HG02623 (cell line): ENCODE measurements at regions not wholly inside any gene's neighbourhood (a gene's known extent, or its start where the extent isn't known, plus 50 kb on each side); places are given as distances from the start of the nearest gene placed in this dataset.

Source experiments
- ATAC-seq: cut with Tn5 transposase; IDR thresholded peaks from one replicate; pipeline ENCODE4 v1.9.1; 2021; ENCODE audit warnings: moderate library complexity; ENCODE audit not compliant: unreplicated experiment

DNA sequence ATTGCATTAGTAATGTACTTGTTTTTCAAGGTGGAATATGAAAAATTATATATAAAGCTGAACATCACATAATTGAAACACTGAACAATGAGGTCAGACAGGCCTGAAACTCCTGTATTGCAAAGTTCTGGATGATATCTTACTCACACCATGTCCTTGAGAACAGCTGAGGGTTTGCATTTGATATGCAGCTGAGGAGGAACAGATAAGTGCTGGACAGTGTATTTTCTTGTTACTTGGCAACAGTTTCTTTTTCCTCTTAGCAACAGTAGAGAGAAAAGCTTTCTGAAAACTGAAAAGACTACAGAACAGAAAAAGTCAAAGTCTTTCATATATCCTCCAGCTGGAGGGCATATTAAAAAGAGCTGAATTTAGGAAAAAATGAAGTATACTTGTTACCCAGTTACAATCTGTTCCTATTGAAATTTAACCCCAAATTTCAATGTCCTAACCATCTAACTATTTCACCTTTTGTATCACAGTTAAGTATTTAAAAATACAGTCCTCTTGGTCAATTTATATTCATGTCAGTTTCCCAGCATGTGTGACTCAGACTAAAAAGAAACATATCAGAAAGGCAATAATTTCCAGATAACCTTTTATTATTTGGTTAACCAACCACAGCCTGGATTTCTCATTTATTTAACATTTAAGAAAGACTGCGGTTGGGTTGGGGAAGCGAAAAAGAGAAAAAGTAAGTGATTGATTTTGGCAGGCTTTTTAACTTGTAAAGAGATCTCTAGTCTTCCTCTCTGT lies 733.0 kb upstream of the DPPA4 start:
- ATAC-seq, result no peak

DNA sequence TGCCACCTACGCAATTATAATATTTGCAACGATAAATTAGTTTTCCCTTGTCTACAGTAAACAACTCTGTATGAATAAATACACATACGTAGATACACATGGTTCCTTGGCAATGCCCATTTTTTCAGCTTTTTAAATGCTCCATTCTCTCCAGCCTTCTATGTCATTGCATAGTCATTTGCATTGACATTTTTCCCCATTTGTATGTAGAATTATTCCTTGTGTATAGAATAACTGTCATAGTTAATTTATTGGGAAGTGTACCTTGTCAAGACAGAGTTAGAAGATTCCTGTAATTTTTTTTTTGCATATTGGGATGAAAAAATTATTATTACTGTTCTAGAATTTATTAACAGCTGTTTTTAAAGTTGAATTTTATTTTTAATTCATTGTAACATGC lies 736.7 kb upstream of the DPPA4 start:
- ATAC-seq, result no peak

DNA sequence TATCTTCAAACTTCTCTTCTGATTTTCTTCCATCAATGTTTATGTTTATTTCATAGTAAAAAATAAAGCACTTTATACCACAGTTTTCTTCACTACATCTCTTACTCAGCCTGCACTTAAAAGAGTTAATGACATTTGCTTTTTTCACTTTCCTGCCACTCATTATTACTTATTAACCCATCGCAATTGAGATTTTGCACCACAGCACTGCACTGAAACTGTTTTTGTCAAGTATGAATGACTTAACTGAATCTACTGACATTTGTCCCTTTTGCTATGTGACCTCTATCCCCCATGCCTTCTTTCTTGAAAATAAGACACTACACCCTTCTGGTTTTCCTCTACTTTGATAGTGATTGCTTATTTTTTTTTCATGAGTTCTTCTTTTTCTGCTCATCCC lies 739.7 kb upstream of the DPPA4 start:
- ATAC-seq, result no peak

DNA sequence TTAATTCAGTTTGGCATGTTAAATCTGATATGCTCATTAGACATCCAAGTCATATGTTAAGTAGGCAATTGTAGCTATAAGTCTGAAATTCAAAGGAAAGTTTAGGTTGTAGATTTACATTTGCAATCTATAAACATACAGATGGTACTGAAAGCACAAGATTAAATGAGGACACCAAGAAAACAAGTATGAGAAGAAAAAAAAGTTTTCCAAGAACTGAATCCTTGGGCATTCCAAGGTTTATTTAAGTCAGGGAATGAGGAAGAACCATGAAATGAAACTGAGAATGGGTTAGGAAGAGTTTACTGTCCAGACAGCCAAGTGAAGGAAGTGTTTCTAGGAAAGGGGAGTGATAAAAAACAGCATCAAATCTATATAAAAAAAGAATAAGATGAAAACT lies 756.1 kb upstream of the DPPA4 start:
- no peak for ATAC-seq

DNA sequence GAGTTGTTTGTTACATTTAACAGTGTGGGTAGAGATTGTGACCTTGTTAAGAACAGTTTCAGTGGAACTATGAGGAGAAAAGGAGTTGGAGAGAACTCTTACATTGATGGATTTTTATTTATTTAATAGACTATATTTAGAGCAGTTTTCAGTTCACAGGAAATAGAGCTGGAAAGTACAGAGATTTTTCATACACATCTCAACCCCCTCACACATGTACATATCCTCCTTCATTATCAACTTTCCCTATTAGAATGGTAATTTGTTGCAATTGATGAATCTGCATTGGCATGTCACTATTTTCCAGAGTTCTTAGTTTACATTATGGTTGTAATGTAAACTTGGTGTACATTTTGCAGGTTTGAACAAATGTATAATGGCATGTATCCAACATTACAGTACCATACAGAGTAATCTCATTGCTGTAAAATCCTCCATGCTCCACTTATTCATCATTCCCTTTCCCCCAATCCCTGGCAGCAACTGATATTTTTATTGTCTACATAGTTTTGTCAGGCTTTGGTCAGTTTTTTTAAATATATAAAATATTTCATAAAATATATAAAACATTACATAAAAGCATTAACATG lies 756.6 kb upstream of the DPPA4 start:
- no peak for ATAC-seq

DNA sequence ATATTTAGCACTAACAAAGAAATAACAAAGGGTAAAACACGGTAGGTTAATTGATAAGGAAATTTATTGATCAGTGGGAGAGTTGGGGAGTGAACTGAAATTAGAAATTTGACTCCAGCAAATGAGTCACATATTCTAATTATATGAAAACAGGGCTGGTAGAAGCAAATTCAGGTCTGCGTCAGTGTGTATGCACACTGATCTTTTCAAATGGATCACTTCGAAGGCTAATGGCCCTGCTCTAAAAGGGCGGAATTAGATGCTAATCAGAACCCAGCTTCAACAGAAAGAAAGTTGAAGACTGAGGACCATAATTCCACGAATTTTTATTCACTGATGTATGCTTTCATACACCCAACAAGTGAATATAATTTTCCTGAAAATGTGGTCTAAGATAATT lies 762.4 kb upstream of the DPPA4 start:
- no peak for ATAC-seq

DNA sequence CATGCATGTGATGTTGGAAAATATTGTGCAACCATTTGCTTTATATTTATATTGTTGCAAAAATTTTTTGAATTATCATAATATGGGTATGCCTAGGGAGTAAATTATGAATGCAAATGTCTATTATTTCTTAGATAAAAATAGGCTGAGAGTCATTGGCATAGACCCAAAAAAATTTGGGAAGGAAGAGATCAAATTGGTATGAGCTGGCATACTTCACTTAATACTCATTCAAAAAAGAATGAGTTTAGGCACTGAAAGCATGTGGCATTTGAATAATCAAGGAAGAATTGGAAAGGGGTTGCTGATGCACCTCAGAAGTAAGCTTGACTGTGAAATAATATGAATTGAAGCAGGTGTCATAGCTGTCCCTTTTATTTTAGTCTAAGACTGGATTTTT lies 764.0 kb upstream of the DPPA4 start:
- ATAC-seq, result no peak

DNA sequence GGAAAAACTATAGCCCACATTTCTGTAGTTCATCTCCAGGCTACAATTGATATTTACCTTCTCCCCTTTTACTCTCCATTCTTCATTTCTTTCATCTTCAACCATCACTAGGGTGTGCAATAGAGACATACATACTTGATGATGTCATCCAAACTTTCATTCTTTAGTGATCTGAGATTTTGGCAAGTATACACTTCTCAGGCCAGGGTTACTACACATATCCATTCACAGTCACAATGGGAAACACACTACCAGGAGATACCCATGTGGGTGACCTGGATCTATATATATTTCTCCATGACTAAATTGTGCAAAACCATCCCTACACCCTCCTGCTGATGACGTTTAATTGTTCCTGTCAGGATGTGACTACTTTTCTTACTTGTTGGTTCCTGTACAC lies 769.5 kb upstream of the DPPA4 start:
- no peak for ATAC-seq

DNA sequence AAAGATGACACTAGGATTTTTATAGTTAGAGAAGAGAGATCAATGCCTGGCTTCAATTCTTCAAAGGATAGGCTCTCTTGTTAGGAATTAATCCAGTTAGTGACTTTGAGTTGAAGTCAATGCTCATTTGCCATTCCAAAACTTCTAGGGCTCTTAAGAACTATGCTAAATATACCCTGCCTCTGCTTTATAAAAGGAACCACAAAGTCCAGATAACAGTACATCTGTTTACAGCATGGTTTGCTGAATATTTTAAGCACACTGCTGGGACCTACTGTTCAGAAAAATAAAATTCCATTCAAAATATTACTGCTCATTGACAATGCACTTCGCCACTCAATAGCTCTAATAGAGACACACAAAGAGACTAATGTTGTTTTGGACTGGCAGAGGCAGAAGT lies 786.6 kb upstream of the DPPA4 start:
- ATAC-seq, result no peak

DNA sequence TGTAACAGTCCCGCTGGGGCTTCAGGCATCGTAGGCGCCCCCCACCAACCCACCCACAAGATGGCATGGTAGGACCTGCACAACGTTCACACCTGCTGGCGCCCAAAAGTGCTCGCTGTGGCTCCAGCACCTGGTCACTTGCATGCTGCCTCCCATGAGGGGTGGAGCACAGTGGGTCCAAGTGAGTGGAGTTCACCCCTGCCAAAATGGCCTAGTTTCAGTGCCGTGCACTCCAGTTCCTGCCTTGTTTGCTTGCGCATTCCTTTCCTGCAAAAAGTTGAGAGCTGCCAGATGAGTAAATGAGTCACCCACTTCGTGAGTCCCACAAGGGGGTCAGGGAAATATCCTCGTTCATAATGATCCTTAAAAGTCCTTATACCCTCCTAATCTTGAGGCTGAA lies 788.7 kb upstream of the DPPA4 start:
- no peak for ATAC-seq

DNA sequence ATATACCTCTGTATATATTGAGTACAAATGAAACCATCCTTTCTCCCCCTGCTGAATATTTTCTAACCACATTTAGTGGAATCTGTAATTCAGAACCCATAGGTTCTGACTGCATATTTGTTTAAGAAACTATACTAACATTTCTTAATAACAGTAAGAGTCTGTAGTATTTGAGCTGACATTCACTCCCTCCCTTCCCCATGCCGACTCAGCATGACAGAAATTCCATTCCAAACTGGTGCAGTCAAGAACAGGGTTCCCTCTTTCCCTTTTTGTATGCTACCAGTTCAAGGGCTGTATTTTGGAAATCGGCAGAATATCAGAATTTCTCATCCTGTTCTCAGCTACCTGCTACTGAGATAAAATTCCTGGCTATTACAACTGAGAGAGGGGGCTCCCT lies 796.6 kb upstream of the DPPA4 start:
- ATAC-seq, result no peak

DNA sequence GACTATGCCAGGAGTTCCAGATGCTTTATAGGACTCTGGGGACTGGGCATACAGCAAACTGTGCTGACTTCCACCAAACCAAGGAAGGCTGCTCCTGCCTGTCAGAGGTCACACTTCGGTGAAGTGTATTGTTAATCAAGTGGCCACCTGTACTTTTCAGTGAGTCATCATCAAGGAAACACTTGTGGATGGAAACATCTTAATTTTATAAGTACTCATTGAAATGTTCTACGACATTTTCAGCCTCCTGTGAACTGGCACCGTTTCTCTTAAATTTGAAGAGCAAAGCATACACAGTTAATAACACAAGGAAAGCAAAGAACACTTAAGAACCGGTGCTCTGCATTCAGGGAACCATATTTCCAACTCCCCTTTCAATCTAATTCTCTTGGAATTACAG lies 801.7 kb upstream of the DPPA4 start:
- no peak for ATAC-seq

DNA sequence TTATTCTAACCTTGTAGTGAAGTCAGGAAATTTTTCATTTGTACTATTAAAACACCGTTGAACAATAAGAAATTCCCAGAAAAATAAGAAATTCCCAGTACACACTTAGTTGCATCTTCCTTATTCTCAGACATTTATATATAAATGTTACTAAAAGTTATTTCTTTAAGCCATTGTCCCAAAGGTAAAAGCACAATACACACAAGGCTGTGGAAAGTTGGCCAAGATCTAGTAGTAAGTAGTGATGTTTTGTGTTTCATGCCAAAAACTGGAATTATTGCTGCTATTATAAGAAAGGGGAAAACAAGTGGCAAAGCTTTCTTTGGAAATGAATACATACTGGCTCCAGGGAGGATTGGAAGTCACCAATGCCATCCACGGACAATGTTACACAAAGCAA lies 802.5 kb upstream of the DPPA4 start:
- no peak for ATAC-seq

DNA sequence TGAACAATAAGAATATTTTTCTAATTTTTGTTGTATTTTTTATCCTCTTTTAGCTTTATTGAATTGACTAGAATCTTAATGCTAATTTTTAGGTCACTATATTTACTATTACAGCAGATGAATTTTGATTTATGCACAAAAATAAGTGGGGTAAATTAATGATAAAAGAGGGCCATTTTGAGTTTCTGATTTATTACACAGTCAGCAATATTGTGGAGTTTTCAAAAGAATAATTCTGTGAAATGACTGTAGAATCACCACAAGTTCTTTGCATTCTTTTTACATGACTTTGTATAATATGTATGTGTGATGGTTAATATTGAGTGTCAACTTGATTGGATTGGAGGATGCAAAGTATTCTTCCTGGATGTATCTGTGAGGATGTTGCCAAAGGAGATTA lies 812.4 kb upstream of the DPPA4 start:
- no peak for ATAC-seq

DNA sequence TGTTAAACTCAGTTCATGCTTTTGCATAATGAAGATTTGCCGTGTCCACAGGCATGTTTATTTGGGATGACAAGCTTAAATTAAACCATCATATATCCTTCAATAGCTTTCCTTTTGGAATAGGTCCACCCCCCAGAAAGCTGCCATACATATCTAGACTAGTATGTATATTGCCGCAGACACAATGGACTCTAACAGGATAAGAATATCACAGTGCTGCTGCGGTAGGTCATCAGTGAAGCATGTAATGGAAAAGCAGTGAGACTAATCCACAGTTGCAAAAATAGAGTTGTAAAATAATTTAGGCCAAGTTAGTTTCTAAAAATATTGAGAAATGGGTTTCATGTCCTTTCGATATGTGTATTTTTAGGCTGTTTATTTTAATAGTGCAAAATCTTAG lies 819.9 kb upstream of the DPPA4 start:
- no peak for ATAC-seq

DNA sequence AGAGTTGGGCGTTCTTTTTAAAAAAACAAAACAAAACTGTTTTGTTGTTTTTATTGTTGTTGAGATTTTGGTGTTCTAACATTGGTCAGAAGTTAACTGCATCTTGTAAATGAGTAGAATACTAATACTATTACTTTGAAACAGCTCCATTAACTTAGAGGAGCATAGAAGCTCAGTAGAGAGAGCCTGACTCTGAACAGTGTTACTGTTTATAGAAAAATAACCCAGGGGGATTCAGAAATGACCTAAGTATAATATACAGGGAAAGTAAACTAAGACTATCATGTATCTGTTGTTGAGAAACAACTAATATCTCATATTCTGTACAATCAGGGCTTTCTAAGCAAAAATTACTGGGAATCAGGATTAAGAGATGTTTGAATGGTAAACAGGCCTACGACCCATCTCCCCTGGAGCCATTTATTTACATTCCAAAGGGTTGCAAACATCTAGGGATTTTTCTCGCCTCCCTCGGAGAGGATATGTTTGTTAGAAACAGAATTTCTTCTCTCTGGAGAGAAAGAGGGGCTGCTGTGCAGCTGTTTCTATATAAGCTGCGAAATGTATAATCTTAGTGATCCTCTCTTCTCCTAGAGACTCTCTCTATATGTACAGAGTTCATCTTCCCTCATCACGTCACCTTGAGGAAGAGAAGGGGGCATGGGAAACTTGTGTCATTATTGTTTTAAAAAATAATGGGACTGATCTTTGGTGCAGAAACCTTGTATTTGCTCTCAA lies 827.5 kb upstream of the DPPA4 start:
- ATAC-seq, result no peak

DNA sequence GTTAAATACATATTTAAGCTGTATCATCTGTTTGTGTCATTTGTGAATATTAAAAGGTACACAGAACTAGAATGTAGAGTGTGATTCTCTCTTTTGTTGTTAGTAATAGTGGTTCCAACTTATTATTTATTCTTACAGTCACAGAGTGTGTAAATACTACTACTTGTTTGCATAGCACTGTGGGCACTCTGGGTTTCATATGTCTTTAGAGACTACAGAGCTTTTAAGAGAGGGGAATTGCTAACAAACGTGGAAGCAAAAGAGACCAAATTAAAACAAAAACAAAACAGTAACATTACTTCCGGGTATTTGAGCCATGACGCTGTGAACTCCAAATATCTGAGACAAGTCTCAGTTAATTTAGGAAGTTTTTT lies 828.0 kb upstream of the DPPA4 start:
- no peak for ATAC-seq

DNA sequence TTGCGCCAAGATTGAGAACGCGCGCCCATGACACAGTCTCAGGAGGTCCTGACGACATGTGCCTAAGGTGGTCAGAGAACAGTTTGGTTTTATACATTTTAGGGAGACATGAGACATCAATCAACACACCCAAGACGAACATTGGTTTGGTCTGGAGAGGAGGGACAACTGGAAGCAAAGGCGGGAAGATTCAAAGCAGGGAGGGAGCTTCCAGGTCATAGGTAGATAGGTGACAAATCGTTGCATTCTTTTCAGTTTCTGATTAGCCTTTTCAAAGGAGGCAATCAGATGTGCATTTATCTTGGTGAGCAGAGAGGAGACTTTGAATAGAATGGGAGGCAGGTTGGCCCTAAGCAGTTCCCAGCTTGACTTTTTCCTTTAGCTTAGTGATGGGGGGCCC lies 828.4 kb upstream of the DPPA4 start:
- no peak for ATAC-seq

DNA sequence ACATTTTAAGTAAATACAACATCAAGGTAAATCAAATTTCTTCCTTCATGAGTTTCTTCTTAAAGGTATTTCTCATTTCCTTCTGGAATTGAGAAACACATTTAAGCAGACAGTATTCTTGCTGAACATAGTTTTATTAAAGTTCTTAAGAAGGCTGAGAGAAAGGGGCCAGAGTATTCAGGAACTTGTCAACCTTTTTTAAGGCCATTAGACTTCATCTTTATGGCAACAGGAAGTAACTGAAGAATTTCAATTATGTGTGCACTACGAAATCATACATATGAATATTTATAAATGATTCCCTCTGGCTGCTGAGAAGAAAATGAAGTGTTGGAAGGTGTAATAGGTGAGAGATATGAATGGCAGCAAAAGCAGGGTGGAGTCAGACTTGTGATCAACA lies 829.4 kb upstream of the DPPA4 start:
- no peak for ATAC-seq

DNA sequence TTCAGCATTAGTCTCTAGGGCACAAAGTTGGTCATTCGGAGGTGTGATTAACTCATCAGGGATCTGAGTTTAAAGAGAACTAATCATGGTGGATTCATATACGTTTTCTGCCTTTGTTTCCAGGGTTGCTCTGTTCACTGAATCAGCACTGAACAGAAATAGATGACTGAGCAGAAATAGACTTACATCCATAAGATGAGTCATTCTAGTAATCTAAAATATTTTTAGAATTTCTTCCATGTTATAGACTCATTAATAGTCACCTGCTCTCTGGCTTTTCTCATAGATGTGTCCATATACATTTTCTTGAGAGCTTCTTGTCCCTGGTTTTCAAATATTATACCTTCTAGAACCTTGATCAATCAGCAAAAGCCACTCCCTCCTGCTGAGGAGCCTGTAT lies 837.6 kb upstream of the DPPA4 start:
- no peak for ATAC-seq

DNA sequence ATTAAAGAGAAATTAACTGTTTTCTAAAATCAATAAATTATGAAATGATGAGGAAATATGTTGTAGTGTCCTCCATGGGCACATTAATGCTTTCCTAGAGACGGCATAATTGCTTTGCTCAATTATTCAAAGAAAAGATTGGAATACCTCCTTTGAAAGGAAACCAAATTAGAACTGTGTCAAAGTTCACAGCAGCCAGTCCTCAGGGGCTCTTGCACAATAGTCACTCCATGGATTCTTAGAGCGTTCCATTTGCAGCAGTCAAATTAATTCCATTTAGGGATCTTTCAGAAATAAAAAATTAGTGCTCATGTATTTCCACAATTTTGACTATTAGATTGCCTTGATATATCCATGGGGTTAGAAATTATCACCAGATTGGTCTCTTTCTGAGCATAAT lies 841.6 kb upstream of the DPPA4 start:
- no peak for ATAC-seq

DNA sequence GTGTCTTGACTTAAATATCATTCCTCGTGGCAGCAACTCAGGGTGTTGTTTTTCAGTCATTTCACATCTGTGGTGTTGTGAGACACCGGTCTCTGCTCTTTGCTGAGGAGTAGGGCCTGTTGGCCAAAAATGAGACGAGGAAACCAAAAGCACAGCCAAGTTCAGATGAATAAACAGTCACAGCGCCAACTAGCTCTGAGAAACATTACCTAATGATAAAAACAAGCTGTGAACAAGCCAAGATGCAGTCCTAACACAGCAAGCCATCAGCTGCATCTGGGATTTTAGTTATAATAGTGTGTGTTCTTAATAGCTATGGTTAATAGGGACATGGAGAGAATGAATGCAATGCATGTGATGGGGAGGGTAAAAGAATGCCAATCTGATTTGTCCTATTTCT lies 843.4 kb upstream of the DPPA4 start:
- no peak for ATAC-seq

DNA sequence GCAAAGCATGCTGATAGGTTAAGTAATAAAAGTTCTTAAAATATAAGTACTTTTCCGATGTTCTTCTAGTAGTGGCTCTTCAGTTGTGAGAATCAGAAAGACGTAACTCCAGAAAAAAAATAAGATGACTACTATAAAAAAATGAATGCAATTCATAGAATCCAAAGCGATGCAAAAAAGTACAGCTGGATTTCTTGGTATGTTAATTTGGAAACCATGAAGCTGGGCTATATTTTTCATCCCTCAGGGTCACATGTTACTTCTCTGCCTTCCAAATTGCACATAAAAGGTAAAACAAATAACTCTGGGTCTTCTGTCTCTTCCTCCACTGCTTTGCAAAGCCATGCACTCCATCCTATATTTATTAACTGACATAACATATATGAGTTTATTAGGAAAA lies 843.9 kb upstream of the DPPA4 start:
- ATAC-seq, result no peak
